ENCODE measurements at regions not wholly inside any gene's neighbourhood (a gene's known extent, or its start where the extent isn't known, plus 50 kb on each side); places are given as distances from the start of the nearest gene placed in this dataset.

DNA sequence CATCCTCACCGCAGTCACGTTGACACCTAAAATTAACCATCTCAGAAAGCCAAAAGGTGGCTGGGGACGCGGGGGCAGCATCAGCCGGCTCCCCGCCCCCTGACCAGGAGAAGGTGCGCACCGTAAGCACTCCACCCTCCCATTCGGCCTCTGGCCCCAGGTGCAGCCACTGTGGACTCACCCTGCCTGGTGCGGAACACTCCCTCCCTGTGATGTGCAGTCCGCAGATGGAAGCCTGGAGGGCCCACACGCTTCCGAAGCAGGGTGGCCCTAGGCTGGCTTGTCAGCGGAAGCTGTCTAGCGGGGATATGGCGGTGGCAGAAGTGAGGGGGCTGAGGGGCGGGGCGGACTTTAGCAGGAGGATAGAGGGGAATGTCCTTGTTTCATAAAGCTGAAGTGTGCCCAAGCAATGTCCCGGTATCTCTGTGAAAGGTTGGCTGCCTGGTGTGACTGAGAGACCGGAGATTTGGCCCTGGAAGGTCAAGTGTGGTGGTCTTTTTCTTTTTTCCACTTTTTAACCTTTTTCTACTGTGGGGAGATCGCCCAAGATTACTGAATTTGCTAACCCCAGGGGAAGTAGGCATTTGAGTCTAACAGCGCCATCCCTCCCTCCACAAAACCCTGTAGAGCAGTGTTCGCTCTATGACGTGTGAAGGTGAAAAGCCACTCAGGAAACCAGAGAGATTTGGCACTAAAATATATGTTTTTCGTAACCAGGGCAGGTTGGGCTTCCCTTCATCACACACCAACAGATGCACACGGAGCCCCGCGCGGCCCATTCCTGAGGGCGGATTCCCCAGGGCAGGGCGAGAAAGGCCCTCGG, 74.7 kb downstream of the CXCL12 start:
- no peak for TF ChIP-seq ZNF274 (IDR thresholded peaks at IDR 0.05; ENCODE audit: low read depth, low read length)
- no peak overlapping the region for H3K4me3 ChIP-seq (ENCODE audit: low read length)

DNA sequence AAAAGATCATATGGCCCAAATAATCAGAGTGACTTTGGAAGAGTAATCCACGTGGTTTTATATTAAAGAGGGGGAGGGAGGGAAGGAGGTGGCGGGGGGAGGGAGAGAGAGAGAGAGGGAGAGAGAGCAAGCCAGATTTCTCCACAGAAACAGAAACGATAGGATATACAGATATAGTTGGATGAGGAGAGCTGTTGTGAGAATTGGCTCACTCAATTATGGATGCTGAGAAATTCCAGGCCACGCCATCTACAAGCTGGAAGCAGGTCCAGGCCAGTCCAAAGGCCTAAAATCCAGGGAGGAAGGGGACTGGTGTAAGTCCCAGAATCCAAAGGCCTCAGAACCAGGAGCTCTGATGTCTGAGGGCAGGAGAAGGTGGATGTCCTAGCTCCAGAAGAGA, 75.5 kb downstream of the CXCL12 start:
- TF ChIP-seq ZNF274 (IDR thresholded peaks at IDR 0.05; ENCODE audit: low read depth, low read length): no peak
- no peak overlapping the region for H3K4me3 ChIP-seq (ENCODE audit: low read length)

DNA sequence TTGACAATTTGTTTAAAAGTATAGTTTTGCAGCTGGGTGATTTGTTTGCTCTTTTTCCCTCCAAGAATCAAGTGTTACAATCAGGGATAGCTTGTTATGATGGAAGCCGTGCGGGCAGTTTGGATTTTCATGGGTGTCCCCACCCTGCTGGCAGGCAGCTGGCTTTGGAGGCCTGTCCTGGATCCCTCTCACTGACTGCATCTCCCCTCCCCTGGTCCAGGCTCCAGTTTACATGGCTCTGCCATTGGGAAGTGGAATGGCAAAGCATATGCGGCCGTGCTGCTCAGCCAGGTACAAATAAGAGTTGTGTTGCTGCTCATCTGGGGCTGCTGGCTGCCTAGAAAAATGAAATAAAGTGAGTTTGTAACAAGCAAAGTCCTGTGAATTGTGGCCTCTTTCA, 76.0 kb downstream of the CXCL12 start:
- no peak for TF ChIP-seq ZNF274 (IDR thresholded peaks at IDR 0.05; ENCODE audit: low read depth, low read length)

DNA sequence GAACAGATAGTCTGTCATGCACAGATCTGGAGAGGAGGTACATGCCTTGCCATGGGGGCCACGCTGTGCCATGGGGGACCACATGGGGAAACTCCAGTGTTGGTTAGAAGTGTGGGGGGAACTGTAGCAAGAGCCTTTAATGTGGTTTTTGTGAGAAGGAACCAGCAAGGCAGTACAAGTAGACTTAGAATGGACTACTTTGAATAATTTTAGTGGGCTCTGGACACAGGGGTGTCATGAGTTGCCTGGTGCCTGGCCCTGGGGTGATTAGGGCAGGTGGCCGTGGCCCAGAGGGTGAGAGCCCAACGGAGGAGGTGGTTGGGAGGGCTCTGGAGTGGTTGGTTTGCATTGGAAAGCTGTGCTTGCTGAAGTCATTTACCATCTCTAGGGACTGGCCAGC, 77.2 kb downstream of the CXCL12 start:
- TF ChIP-seq ZNF274 (IDR thresholded peaks at IDR 0.05; ENCODE audit: low read depth, low read length): no peak
- H3K4me3 ChIP-seq (ENCODE audit: low read length): no peak overlapping the region

More for the DNA sequence above, 76.0 kb downstream of the CXCL12 start:
- H3K4me3 ChIP-seq (ENCODE audit: low read length): no peak overlapping the region

DNA sequence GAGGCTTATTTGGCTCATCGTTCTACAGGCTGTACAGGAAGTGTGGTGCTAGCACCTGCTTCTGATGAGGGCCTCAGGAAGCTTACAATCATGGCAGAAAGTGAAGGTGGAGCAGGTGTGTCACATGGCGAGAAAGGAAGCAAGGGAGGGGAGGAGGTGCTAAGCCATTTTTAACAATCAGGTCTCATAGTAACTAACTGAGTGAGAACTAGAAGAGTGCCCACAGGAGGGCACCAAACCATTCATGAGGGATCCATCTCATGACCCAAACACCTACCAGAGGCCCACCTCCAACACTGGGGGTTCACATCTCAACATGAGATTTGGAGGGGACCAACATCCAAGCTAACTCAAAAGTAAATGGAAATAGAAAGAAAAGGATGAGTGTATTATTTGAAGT, 78.1 kb downstream of the CXCL12 start:
- TF ChIP-seq ZNF274 (IDR thresholded peaks at IDR 0.05; ENCODE audit: low read depth, low read length): no peak
- no peak overlapping the region for H3K4me3 ChIP-seq (ENCODE audit: low read length)

DNA sequence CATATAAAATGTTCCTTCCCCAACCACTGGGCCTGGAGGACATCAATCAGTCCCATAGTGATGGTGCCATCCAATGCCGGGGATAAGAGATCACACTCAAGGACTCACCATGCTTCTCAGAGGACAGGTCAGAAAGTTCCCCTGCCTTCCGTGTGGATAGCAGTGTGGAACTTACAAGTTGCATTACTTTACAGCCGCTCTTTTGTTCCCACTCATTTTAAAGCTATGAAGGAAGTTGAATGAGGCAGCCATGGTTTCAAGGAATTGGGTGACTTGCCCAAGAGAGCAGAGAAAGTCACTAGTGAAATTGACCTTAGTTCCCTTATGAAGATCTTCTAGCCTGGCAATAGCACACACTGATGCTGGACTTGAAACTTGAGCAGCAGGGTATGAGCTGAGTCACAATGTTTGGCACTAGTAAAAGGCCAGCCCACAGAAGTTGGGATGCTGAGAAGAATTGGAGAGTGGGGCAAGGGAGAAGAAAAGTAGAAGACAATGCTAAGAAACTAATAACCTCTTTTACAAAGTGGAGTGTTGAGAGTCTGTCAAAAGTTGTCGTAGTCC, 78.7 kb downstream of the CXCL12 start:
- no peak overlapping the region for H3K4me3 ChIP-seq (ENCODE audit: low read length)
- no peak for TF ChIP-seq ZNF274 (IDR thresholded peaks at IDR 0.05; ENCODE audit: low read depth, low read length)

DNA sequence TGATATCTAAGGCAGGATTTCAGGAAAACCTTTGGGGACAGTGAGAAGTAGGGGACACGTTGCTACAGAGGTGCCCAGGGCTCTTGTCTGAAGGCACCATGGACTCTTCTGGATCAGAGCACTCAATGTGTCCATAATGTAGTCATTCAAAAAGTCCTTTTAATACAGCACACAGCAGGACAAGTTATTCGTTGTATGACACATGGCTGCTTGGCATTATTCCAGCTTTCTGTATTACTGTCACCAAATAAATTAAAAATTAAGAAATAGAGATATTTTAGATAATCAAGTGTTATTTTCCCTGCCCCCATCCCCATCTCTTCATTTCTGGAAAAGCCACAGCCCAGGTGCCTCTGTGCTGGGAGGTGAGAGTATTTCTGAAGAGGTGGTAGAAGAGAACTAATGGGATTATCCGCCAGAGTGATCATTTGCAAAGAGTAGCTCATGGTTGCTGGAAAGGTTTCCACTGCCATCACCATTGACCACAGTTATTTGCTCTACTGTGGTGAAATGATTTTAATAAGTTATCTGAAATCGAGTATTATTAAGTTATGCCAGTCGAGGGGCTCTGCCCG, 83.0 kb downstream of the CXCL12 start:
- no peak for TF ChIP-seq ZNF274 (IDR thresholded peaks at IDR 0.05; ENCODE audit: low read depth, low read length)
- H3K4me3 ChIP-seq (ENCODE audit: low read length): no peak overlapping the region

DNA sequence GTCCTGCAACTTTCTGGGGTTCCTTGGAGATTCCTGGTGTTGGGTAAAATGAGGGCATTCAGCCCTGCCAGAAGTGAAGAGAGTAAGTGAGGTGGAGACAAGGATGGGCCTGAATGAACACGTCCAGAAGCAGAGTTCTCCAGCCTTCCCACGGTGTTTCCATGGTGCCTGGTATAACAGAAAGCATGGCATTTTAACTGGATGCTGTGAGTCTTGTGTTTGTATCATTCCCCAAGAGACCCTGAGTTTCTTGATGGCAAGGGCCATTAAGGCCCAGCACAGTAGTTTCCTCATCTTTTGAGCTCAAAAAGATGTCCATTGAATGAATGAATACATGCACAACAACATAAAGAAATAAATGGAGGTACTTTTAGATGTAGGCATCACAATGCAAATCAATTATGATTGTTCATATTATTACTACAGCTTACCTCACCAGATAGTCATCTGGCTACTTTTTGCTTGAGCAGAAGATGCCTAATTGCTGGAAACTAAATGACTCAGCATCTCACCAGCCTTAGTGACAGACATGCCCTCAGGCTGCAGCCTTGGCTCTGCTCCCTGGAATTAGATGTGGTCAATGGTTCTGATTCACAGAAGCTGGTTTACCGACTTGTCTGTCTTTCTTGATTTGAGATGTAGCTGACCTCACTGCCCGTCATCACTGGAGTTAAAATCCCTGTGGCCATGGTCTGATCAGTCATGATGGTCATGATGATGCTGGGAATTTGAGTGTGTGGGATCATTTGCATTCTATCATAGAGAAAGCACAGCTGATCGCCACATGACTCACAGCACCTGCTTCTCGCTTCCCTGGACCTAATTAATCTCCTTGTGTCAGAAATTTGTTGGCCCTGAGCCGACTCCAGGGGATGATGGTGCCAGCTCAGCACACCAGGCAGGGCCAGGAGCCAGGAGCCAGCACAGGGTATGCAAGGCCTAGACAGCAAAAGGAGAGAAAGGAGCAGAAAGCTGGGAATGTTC, 83.9 kb downstream of the CXCL12 start:
- no peak for TF ChIP-seq ZNF274 (IDR thresholded peaks at IDR 0.05; ENCODE audit: low read depth, low read length)
- no peak overlapping the region for H3K4me3 ChIP-seq (ENCODE audit: low read length)

DNA sequence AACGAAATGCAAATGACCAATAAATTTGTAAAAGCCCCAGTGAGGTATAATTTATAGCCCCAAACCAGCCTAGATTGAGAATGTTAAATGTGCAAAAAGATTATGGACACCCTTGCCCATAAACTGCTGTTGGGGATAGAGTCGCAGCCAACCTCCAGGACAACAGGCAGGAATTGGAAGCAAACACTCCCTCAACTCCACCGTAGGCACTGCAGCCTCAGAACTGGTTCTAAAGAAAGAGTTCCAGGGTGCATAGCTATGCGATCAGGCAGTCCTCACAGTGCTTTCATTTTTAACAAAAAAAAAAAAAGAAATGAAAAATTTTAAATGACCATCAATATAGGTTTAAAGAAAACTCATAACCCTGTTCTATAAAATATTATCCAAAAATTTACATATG, 86.2 kb downstream of the CXCL12 start:
- no peak overlapping the region for H3K4me3 ChIP-seq (ENCODE audit: low read length)
- no peak for TF ChIP-seq ZNF274 (IDR thresholded peaks at IDR 0.05; ENCODE audit: low read depth, low read length)

DNA sequence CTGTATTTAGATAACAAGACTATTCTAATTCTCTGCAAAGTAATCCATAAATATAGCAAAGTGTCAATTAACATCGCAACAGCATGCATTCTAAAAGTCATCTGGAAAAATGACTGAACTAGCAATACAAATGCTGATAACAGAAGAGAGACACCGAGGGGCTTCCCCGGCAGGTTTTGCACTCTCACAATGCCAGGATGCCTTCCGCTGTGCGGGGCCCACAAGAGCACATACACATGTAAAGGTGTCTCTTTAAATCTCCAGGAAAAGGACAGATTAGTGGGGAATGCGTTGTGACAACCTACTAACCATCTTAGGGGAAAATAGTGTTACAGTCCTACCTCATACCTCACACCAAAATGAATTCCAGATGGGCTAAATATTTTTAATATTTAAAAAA, 86.9 kb downstream of the CXCL12 start:
- H3K4me3 ChIP-seq (ENCODE audit: low read length): no peak overlapping the region
- TF ChIP-seq ZNF274 (IDR thresholded peaks at IDR 0.05; ENCODE audit: low read depth, low read length): no peak

DNA sequence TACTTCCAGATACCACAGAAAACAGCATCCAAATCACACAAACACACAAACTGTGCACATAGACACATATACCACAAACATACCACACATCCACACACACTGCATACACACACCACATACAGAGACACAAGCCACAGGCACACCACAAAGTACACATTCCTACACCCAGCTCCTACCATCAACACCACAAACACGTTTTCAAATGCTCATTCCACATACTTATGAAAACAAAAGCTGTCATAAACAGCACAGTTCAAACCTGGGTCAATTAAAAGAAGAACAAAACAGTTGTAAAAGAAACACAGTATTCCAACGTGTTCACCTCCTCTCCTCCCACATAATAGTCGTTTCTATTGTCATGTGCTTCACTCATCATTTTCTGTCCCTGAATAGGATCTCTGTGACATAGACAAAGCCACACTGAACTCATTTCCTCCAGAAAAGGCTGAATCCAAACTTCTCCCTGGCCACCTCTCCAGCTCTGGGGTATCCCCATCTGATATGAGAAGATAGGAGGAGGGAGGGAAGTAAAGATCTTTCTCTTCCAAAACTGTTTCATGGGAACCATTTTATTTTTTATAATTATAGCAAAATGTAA, 89.2 kb downstream of the CXCL12 start:
- no peak overlapping the region for H3K4me3 ChIP-seq (ENCODE audit: low read length)
- no peak for TF ChIP-seq ZNF274 (IDR thresholded peaks at IDR 0.05; ENCODE audit: low read depth, low read length)

DNA sequence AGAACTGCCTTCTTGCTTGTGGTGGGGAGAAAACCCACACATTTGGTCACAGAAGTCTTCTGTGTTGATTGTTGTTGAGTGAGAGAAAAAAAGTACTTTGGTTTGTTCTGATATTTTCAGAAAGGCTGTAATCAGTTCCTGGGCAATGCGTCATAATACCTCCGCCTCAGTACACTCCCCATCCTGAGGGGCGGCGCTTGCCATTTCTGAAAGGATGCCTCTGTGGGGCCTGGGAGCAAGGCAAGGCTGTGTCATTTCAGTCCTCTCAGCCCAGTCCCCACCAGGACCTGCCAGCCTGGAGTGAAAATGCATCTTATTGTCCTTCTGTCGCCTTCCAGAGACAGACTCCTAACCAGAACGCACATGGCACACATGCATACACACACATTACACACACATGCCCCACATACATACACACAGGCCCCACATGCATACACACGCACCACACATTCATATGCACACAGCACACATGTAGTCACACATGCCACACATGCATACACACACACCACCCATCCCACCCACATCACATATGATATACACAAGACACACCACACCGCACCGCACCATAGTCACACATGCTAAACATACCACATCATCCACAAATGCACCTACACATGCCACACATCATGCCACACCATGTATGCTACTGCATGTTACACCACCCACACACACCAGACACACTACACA, 90.0 kb downstream of the CXCL12 start:
- H3K4me3 ChIP-seq (ENCODE audit: low read length): no peak overlapping the region
- no peak for TF ChIP-seq ZNF274 (IDR thresholded peaks at IDR 0.05; ENCODE audit: low read depth, low read length)

DNA sequence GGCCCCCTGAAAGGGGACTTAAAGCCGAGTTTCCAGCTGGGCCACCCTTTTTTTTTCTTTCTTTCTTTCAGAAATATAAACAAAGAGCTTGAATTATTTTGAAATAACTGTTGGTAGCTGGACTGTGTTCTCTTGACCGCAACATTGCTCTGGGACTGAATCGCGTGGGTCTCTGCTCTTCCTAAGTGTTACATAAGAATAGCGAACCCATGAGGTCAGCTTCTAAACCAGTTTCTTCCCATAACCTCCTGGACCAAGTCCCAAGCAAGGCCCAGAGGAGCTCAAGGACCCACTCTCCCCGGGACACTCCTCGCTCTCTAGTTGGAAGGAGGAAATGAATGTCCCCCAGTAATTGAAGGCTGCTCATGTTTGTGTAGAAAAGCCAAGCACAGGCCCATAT, 91.1 kb downstream of the CXCL12 start:
- no peak for TF ChIP-seq ZNF274 (IDR thresholded peaks at IDR 0.05; ENCODE audit: low read depth, low read length)

More for the DNA sequence above, 91.1 kb downstream of the CXCL12 start:
- H3K4me3 ChIP-seq (ENCODE audit: low read length): no peak overlapping the region

All from GM08714 (cell line).